ENCODE measurements at regions not wholly inside any gene's neighbourhood (a gene's known extent, or its start where the extent isn't known, plus 50 kb on each side); places are given as distances from the start of the nearest gene placed in this dataset.

GRCh38 chr2:120461546-120462537 lies 115.9 kb downstream of the INHBB start:
- Histone ChIP-seq H3K27ac (ENCODE audit: low read depth, low read length) (no peak overlapping the region), H3K79me2 (ENCODE audit: insufficient read depth, low read length) (no peaks in the 10 kb centered on the region), H2AFZ (ENCODE audit: low read depth, low read length) (no peak overlapping the region), H3K9me3 (ENCODE audit: insufficient read depth, low read depth, low read length) (peaks cover 2% of the 10 kb centered on the region), H3K27me3 (ENCODE audit: insufficient read depth, low read length) (peaks cover 2% of the 10 kb centered on the region), H3K4me3 (ENCODE audit: insufficient read depth, low read depth, low read length) (no peak overlapping the region), H3K4me2 (ENCODE audit: low read length) (no peak overlapping the region), H3K36me3 (ENCODE audit: insufficient read depth, low read length) (no peaks in the 10 kb centered on the region), H4K20me1 (ENCODE audit: insufficient read depth, low read length) (no peaks in the 10 kb centered on the region), H3K4me1 (ENCODE audit: insufficient read depth, low read length) (peaks cover 7% of the 10 kb centered on the region), H3K9ac (ENCODE audit: low read length) (no peak overlapping the region)
- peaks cover 44% of the 10 kb centered on the region for H3K27me3 Mint-ChIP-seq (ENCODE audit: low read depth, unreplicated experiment)
- no peak for TF ChIP-seq CTCF (IDR thresholded peaks at IDR 0.05; ENCODE audit: insufficient read depth, low read depth, low read length)
- TF ChIP-seq EZH2 (IDR thresholded peaks at IDR 0.05; ENCODE audit: insufficient read depth, low read length) = no peak
- H3K4me3 Mint-ChIP-seq (ENCODE audit: unreplicated experiment) = no peak overlapping the region
- DNase-seq (ENCODE audit: low read depth) (no peak), FAIRE-seq (no peak)
- H3K9me3 Mint-ChIP-seq (ENCODE audit: unreplicated experiment) = peaks cover 16% of the 10 kb centered on the region
- peaks cover 2% of the 10 kb centered on the region for H3K36me3 Mint-ChIP-seq (ENCODE audit: low read depth, unreplicated experiment)
- no peak overlapping the region for H3K27ac Mint-ChIP-seq (ENCODE audit: unreplicated experiment)
- H3K4me1 Mint-ChIP-seq (ENCODE audit: low read depth, unreplicated experiment) = peaks cover 10% of the 10 kb centered on the region

GRCh38 chr2:120463527-120463926 lies 117.6 kb downstream of the INHBB start:
- H3K9me3 ChIP-seq (ENCODE audit: insufficient read depth, low read depth, low read length) = no peaks in the 10 kb centered on the region
- peaks cover 57% of the 10 kb centered on the region for H3K27me3 Mint-ChIP-seq (ENCODE audit: low read depth, unreplicated experiment)
- H3K27ac Mint-ChIP-seq (ENCODE audit: unreplicated experiment) = no peak overlapping the region

More at GRCh38 chr2:120463527-120463926, 117.6 kb downstream of the INHBB start:
- no peak overlapping the region for H3K9ac ChIP-seq (ENCODE audit: low read length)
- no peak overlapping the region for H3K4me3 ChIP-seq (ENCODE audit: insufficient read depth, low read depth, low read length)
- H3K4me2 ChIP-seq (ENCODE audit: low read length) = no peak overlapping the region
- Mint-ChIP-seq H3K4me3 (ENCODE audit: unreplicated experiment) (no peak overlapping the region), H3K4me1 (ENCODE audit: low read depth, unreplicated experiment) (peaks cover 10% of the 10 kb centered on the region), H3K9me3 (ENCODE audit: unreplicated experiment) (peaks cover 9% of the 10 kb centered on the region), H3K36me3 (ENCODE audit: low read depth, unreplicated experiment) (no peaks in the 10 kb centered on the region)
- H3K4me1 ChIP-seq (ENCODE audit: insufficient read depth, low read length) = peaks cover 7% of the 10 kb centered on the region
- no peaks in the 10 kb centered on the region for H3K36me3 ChIP-seq (ENCODE audit: insufficient read depth, low read length)
- DNase-seq (ENCODE audit: low read depth) (no peak), FAIRE-seq (no peak)
- peaks cover 2% of the 10 kb centered on the region for H3K27me3 ChIP-seq (ENCODE audit: insufficient read depth, low read length)
- H4K20me1 ChIP-seq (ENCODE audit: insufficient read depth, low read length) = no peaks in the 10 kb centered on the region
- no peak overlapping the region for H3K27ac ChIP-seq (ENCODE audit: low read depth, low read length)
- no peak for TF ChIP-seq EZH2 (IDR thresholded peaks at IDR 0.05; ENCODE audit: insufficient read depth, low read length)
- no peak for TF ChIP-seq CTCF (IDR thresholded peaks at IDR 0.05; ENCODE audit: insufficient read depth, low read depth, low read length)
- H2AFZ ChIP-seq (ENCODE audit: low read depth, low read length) = no peak overlapping the region
- no peaks in the 10 kb centered on the region for H3K79me2 ChIP-seq (ENCODE audit: insufficient read depth, low read length)

All from astrocyte (in vitro differentiated cells and primary cell).